ENCODE measurements at regions not wholly inside any gene's neighbourhood (a gene's known extent, or its start where the extent isn't known, plus 50 kb on each side); places are given as distances from the start of the nearest gene placed in this dataset.

DNA sequence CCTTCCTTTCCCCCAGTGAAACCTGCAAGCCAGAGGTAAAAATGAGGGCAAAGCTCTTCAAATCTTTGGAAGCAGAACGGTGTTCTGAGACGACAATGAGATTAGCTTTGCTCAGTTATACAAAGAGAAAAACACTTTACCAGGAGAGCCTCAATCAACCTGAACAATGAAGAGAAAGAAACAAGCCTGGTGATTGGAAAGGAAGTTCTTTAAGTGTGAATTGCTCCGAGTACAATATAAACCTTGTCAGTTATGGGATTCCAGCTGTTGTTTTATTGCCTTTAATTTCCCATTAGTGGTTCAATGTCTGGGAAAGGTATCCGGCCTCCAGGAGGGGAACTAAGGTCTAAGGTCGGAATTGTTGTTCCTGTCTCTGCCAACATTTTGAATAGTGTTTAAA, 901.6 kb downstream of the EPHA4 start:
- Histone ChIP-seq H3K4me3 (no peak overlapping the region), H3K9me3 (replicated peaks) (no peaks in the 10 kb centered on the region), H3K27me3 (ENCODE audit: low read depth) (no peaks in the 10 kb centered on the region), H3K27ac (replicated peaks) (no peak overlapping the region), H3K36me3 (no peaks in the 10 kb centered on the region), H3K4me1 (no peaks in the 10 kb centered on the region)
- DNase-seq, result no peak
- intact Hi-C loops (cut with micrococcal nuclease), result no loop called here
- TF ChIP-seq, protein P1, sequence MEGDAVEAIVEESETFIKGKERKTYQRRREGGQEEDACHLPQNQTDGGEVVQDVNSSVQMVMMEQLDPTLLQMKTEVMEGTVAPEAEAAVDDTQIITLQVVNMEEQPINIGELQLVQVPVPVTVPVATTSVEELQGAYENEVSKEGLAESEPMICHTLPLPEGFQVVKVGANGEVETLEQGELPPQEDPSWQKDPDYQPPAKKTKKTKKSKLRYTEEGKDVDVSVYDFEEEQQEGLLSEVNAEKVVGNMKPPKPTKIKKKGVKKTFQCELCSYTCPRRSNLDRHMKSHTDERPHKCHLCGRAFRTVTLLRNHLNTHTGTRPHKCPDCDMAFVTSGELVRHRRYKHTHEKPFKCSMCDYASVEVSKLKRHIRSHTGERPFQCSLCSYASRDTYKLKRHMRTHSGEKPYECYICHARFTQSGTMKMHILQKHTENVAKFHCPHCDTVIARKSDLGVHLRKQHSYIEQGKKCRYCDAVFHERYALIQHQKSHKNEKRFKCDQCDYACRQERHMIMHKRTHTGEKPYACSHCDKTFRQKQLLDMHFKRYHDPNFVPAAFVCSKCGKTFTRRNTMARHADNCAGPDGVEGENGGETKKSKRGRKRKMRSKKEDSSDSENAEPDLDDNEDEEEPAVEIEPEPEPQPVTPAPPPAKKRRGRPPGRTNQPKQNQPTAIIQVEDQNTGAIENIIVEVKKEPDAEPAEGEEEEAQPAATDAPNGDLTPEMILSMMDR (IDR thresholded peaks at IDR 0.05; ENCODE audit: borderline replicate concordance), result no peak

DNA sequence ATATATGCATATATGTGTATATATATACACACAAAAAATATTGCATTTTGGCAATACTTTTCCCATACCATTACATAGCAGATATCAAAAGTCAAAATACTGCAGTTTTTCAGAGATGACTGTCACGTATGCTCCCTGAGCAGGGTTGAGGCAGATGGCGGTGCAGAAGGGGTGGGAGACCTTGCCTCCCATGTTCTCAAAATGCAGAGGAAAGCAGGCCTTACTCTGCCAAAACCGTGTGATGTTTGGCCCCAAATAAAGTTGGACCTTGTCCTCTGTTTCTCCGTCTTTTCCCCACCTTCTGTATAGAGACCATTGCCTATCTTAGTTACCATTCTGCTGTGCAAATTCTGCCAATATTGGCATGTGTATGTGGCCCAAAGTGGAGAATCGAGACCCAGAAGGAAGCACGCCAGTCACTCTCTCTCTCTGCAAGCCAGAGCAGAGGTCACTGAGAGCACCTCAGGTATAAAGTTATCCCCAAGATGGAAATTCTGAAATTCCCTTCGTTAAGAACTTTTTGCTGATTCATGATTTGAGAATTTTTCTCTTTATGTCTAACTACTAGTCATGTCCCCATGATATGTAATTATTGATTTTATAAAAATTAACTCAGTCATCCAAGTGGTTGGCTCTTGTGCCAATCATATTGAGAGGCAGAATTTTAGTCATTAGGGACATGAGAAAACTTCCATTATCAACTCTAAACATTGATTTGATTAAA, 898.8 kb downstream of the EPHA4 start:
- H3K27ac ChIP-seq (replicated peaks), result no peak overlapping the region
- DNase-seq, result no peak
- no peaks in the 10 kb centered on the region for H3K27me3 ChIP-seq (ENCODE audit: low read depth)
- TF ChIP-seq, protein P1 (IDR thresholded peaks at IDR 0.05; ENCODE audit: borderline replicate concordance), result no peak
- no peak overlapping the region for H3K4me3 ChIP-seq
- H3K4me1 ChIP-seq, result no peaks in the 10 kb centered on the region
- intact Hi-C loops (cut with micrococcal nuclease), result no loop called here
- H3K36me3 ChIP-seq, result no peaks in the 10 kb centered on the region
- H3K9me3 ChIP-seq (replicated peaks), result no peaks in the 10 kb centered on the region

DNA sequence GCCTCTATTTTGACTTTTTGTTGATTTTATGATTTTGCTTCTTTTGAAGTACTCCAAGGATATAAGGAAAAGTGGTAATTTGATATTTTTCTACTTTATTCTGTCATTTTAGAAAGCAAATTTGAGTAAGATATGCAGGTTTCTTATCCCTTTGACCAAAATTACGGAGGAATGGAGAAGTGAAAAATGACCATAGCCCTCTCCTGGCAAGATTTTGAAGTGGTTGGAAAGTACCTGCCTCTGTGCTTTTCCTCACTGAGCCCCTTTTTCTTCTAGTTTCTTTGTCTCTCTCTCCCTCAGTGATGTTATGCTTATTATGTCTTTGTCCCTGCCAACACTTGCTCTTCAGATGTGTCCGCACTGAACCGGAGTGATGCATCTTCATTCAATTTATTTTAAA, 898.1 kb downstream of the EPHA4 start:
- TF ChIP-seq, protein P1 (IDR thresholded peaks at IDR 0.05; ENCODE audit: borderline replicate concordance), result no peak

DNA sequence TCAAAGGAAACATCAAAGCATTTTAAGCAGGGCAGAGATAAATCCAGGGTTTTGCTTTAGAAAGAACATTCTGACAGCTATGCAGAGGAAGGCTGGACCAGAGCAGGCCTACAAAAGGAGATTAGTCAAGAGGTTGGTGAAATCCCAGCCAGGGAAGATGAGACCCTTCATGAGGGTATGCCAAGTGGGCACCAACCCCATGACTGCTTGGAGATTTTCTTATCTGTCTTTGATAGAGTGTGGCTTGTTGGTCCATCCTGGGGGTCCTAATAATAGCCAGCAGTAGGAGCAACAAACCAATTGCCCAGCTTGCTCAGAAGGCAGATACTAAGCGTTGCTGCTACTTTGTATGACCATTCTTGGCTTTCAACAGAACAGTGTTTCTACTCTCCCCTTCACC, 895.4 kb downstream of the EPHA4 start:
- Histone ChIP-seq H3K4me3 (no peak overlapping the region), H3K4me1 (peaks cover 9% of the 10 kb centered on the region), H3K9me3 (replicated peaks) (no peaks in the 10 kb centered on the region), H3K27me3 (ENCODE audit: low read depth) (no peaks in the 10 kb centered on the region), H3K27ac (replicated peaks) (no peak overlapping the region), H3K36me3 (no peaks in the 10 kb centered on the region)
- intact Hi-C loops (cut with micrococcal nuclease), result no loop called here
- DNase-seq, result no peak
- TF ChIP-seq, protein P1 (IDR thresholded peaks at IDR 0.05; ENCODE audit: borderline replicate concordance), result no peak

More for the DNA sequence above, 898.1 kb downstream of the EPHA4 start:
- Histone ChIP-seq H3K4me1 (peaks cover 7% of the 10 kb centered on the region), H3K36me3 (no peaks in the 10 kb centered on the region), H3K9me3 (replicated peaks) (no peaks in the 10 kb centered on the region), H3K27ac (replicated peaks) (no peak overlapping the region), H3K4me3 (no peak overlapping the region), H3K27me3 (ENCODE audit: low read depth) (no peaks in the 10 kb centered on the region)
- no peak for DNase-seq
- intact Hi-C loops (cut with micrococcal nuclease), result no loop called here

DNA sequence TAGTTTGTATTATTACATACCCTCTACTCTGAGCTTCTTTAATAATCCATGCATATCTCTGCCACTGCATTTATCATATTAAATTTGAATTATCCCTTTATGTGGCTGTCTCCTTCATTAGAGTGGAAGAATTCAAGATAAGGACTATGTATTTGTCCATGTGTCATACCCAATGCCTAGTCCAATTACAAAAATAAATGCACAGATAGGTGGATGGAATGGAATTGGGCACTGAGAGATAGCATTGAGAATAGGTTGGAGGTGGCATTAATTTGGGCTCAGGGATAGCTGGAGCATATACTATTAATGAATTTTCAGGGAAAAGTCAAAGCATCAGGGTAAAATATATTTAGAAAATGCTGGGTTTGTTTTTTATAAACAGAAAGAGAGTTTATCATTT, 893.2 kb downstream of the EPHA4 start:
- peaks cover 9% of the 10 kb centered on the region for H3K4me1 ChIP-seq
- TF ChIP-seq, protein P1 (IDR thresholded peaks at IDR 0.05; ENCODE audit: borderline replicate concordance), result no peak
- H3K27me3 ChIP-seq (ENCODE audit: low read depth), result no peaks in the 10 kb centered on the region
- H3K27ac ChIP-seq (replicated peaks), result no peak overlapping the region
- no peak for DNase-seq
- no peak overlapping the region for H3K4me3 ChIP-seq
- H3K36me3 ChIP-seq, result no peaks in the 10 kb centered on the region
- no peaks in the 10 kb centered on the region for H3K9me3 ChIP-seq (replicated peaks)
- intact Hi-C loops (cut with micrococcal nuclease), result no loop called here
